HL-60 (cell line): ENCODE measurements at regions not wholly inside any gene's neighbourhood (a gene's known extent, or its start where the extent isn't known, plus 50 kb on each side); places are given as distances from the start of the nearest gene placed in this dataset.

Experiments used
- CTCF ChIP-seq: IDR thresholded peaks from one replicate; pipeline ENCODE4 v1.5.1; 2011; ENCODE audit warnings: low read length, control low read depth, inconsistent platforms; ENCODE audit not compliant: insufficient read depth
- REST ChIP-seq: IDR thresholded peaks from 2 replicates; pipeline ENCODE4 v1.6.1; 2012; ENCODE audit warnings: low read depth; ENCODE audit not compliant: insufficient replicate concordance
- SPI1 ChIP-seq: IDR thresholded peaks from 2 replicates; pipeline ENCODE4 v1.6.1; 2012; ENCODE audit warnings: low read depth, mild to moderate bottlenecking, borderline replicate concordance

GRCh38 chr1:231095595-231095994 lies 55.5 kb upstream of the FAM89A start:
- TF ChIP-seq CTCF: no peak
- no peak for TF ChIP-seq REST
- TF ChIP-seq SPI1: no peak
